HepG2 (cell line): ENCODE measurements at regions not wholly inside any gene's neighbourhood (a gene's known extent, or its start where the extent isn't known, plus 50 kb on each side); places are given as distances from the start of the nearest gene placed in this dataset.

ENCODE experiments used
- CREB1 ChIP-seq, 2 experiments: fragments of 450-650 bp in 1 of 2; IDR thresholded peaks; 2 replicates each; pipeline ENCODE4 v1.6.1; 2016 to 2017; ENCODE audit warnings: control low read depth in 1 of 2, mild to moderate bottlenecking in 1 of 2, missing compliant biosample characterization in 1 of 2, missing genetic modification characterization in 1 of 2
- ERF ChIP-seq: IDR thresholded peaks from 2 replicates; pipeline ENCODE4 v1.6.1; 2018; ENCODE audit warnings: missing biosample characterization, missing genetic modification reagents
- FOXA3 ChIP-seq: IDR thresholded peaks from 2 replicates; pipeline ENCODE4 v1.6.1; 2016; ENCODE audit warnings: missing genetic modification reagents, missing compliant biosample characterization
- GATAD2A ChIP-seq: IDR thresholded peaks from 2 replicates; pipeline ENCODE4 v1.6.1; 2016
- HHEX ChIP-seq: IDR thresholded peaks from 2 replicates; pipeline ENCODE4 v1.6.1; 2016; ENCODE audit warnings: control low read depth
- NFE2L2 ChIP-seq: fragments of 150-350 bp; IDR thresholded peaks from 2 replicates; pipeline ENCODE4 v1.6.1; 2014; ENCODE audit warnings: low read length
- NFYC ChIP-seq: IDR thresholded peaks from 2 replicates; pipeline ENCODE4 v1.6.1; 2016; ENCODE audit warnings: missing genetic modification reagents, missing compliant biosample characterization
- RFX5 ChIP-seq: IDR thresholded peaks from 2 replicates; pipeline ENCODE4 v1.6.1; 2011; ENCODE audit warnings: low read depth, low read length, improper control_type of control experiment
- RNF219 ChIP-seq: sonication (generic); formaldehyde crosslinking; IDR thresholded peaks from 2 replicates; pipeline ENCODE4 v1.5.0; 2020; ENCODE audit warnings: mild to moderate bottlenecking, missing genetic modification reagents
- SOX5 ChIP-seq: IDR thresholded peaks from 2 replicates; pipeline ENCODE4 v1.6.1; 2016; ENCODE audit warnings: borderline replicate concordance
- TBL1XR1 ChIP-seq: fragments of 150-350 bp; IDR thresholded peaks from 2 replicates; pipeline ENCODE4 v1.6.1; 2014; ENCODE audit warnings: borderline replicate concordance, low read length; ENCODE audit not compliant: partially characterized antibody
- TEAD3 ChIP-seq: optimal IDR thresholded peaks from 2 replicates; pipeline ENCODE3; 2016; ENCODE audit warnings: borderline replicate concordance
- TFAP4 ChIP-seq: sonication (generic); IDR thresholded peaks from 2 replicates; pipeline ENCODE4 v1.6.1; 2016; ENCODE audit warnings: low read depth, borderline replicate concordance
- TOPORS ChIP-seq: sonication (generic); formaldehyde crosslinking; IDR thresholded peaks from 2 replicates; pipeline ENCODE4 v1.8.0; 2023; ENCODE audit warnings: mild to moderate bottlenecking, missing genetic modification reagents
- ZNF367 ChIP-seq: sonication (generic); formaldehyde crosslinking; IDR thresholded peaks from 2 replicates; pipeline ENCODE4 v1.4.0; 2020; ENCODE audit warnings: missing genetic modification reagents, borderline replicate concordance
- ZNF614 ChIP-seq: IDR thresholded peaks from 2 replicates; pipeline ENCODE4 v1.6.1; 2018; ENCODE audit warnings: missing biosample characterization, missing genetic modification reagents, inconsistent platforms, borderline replicate concordance
- ZNF703 ChIP-seq: sonication (generic); formaldehyde crosslinking; IDR thresholded peaks from 2 replicates; pipeline ENCODE4 v1.5.1; 2020; ENCODE audit warnings: missing genetic modification reagents, mild to moderate bottlenecking, moderate library complexity, borderline replicate concordance
- ZNF766 ChIP-seq: sonication (generic); formaldehyde crosslinking; IDR thresholded peaks from 2 replicates; pipeline ENCODE4 v1.5.0; 2020; ENCODE audit warnings: missing genetic modification reagents, borderline replicate concordance
- ZNF775 ChIP-seq: sonication (generic); formaldehyde crosslinking; IDR thresholded peaks from 2 replicates; pipeline ENCODE4 v1.4.0; 2020; ENCODE audit warnings: missing genetic modification reagents, mild to moderate bottlenecking, moderate library complexity, borderline replicate concordance
- ZNF878 ChIP-seq: sonication (generic); formaldehyde crosslinking; IDR thresholded peaks from 2 replicates; pipeline ENCODE4 v1.8.1; 2023; ENCODE audit warnings: mild to moderate bottlenecking, missing genetic modification reagents, moderate library complexity
- TF ChIP-seq, protein P1 (sequence below): sonication (generic); formaldehyde crosslinking; IDR thresholded peaks from 2 replicates; pipeline ENCODE4 v1.4.0; 2020; ENCODE audit warnings: missing genetic modification reagents
- TF ChIP-seq, protein P2 (sequence below): sonication (generic); formaldehyde crosslinking; IDR thresholded peaks from 2 replicates; pipeline ENCODE4 v1.4.0; 2020; ENCODE audit warnings: missing genetic modification reagents, borderline replicate concordance

GRCh38 chr15:44836094-44836493, 99.8 kb downstream of the TRIM69 start (continued):
- no peak for TF ChIP-seq NFYC (CRISPR knock-in tag)
- TF ChIP-seq ZNF614 (CRISPR knock-in tag), result 0 out of 2 replicates have a peak, but pooled peaks have one; percentile 56
- TF ChIP-seq ERF, result 0 out of 2 replicates have a peak, but pooled peaks have one; percentile 17
- TF ChIP-seq, protein P1, sequence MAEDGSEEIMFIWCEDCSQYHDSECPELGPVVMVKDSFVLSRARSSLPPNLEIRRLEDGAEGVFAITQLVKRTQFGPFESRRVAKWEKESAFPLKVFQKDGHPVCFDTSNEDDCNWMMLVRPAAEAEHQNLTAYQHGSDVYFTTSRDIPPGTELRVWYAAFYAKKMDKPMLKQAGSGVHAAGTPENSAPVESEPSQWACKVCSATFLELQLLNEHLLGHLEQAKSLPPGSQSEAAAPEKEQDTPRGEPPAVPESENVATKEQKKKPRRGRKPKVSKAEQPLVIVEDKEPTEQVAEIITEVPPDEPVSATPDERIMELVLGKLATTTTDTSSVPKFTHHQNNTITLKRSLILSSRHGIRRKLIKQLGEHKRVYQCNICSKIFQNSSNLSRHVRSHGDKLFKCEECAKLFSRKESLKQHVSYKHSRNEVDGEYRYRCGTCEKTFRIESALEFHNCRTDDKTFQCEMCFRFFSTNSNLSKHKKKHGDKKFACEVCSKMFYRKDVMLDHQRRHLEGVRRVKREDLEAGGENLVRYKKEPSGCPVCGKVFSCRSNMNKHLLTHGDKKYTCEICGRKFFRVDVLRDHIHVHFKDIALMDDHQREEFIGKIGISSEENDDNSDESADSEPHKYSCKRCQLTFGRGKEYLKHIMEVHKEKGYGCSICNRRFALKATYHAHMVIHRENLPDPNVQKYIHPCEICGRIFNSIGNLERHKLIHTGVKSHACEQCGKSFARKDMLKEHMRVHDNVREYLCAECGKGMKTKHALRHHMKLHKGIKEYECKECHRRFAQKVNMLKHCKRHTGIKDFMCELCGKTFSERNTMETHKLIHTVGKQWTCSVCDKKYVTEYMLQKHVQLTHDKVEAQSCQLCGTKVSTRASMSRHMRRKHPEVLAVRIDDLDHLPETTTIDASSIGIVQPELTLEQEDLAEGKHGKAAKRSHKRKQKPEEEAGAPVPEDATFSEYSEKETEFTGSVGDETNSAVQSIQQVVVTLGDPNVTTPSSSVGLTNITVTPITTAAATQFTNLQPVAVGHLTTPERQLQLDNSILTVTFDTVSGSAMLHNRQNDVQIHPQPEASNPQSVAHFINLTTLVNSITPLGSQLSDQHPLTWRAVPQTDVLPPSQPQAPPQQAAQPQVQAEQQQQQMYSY (CRISPR knock-in tag), result no peak
- TF ChIP-seq SOX5 (CRISPR knock-in tag), result peak; percentile 82; the same call in 1 of the 2 replicates
- peak; percentile 99 for TF ChIP-seq TEAD3 (CRISPR knock-in tag)
- TF ChIP-seq TBL1XR1, result no peak
- TF ChIP-seq, protein P2, sequence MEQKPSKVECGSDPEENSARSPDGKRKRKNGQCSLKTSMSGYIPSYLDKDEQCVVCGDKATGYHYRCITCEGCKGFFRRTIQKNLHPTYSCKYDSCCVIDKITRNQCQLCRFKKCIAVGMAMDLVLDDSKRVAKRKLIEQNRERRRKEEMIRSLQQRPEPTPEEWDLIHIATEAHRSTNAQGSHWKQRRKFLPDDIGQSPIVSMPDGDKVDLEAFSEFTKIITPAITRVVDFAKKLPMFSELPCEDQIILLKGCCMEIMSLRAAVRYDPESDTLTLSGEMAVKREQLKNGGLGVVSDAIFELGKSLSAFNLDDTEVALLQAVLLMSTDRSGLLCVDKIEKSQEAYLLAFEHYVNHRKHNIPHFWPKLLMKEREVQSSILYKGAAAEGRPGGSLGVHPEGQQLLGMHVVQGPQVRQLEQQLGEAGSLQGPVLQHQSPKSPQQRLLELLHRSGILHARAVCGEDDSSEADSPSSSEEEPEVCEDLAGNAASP (CRISPR knock-in tag), result peak; percentile 75; the same call in 1 of the 2 replicates
- TF ChIP-seq RNF219 (CRISPR knock-in tag), result no peak
- no peak for TF ChIP-seq ZNF367
- no peak for TF ChIP-seq TOPORS (CRISPR knock-in tag)
- TF ChIP-seq CREB1 (IDR thresholded peaks at IDR 0.05), result peak; percentile 84
- TF ChIP-seq CREB1 (CRISPR knock-in tag; IDR thresholded peaks at IDR 0.05), result peak; percentile 66
- 0 out of 2 replicates have a peak, but pooled peaks have one; percentile 74 for TF ChIP-seq ZNF878
- peak; percentile 94 for TF ChIP-seq GATAD2A (CRISPR knock-in tag)
- TF ChIP-seq ZNF775 (CRISPR knock-in tag), result no peak
- peak; percentile 78 for TF ChIP-seq FOXA3 (CRISPR knock-in tag)
- TF ChIP-seq TFAP4, result peak; percentile 74; the same call in 1 of the 2 replicates
- TF ChIP-seq RFX5, result peak; percentile 32; the same call in 1 of the 2 replicates
- TF ChIP-seq NFE2L2, result peak; percentile 96
- no peak for TF ChIP-seq ZNF703 (CRISPR knock-in tag)
- TF ChIP-seq ZNF766 (CRISPR knock-in tag), result no peak
- TF ChIP-seq HHEX, result peak; percentile 78
